ENCODE measurements at regions not wholly inside any gene's neighbourhood (a gene's known extent, or its start where the extent isn't known, plus 50 kb on each side); places are given as distances from the start of the nearest gene placed in this dataset.
A peak's percentile ranks its signal among the peaks of the same experiment; 100 is the strongest.

DNA sequence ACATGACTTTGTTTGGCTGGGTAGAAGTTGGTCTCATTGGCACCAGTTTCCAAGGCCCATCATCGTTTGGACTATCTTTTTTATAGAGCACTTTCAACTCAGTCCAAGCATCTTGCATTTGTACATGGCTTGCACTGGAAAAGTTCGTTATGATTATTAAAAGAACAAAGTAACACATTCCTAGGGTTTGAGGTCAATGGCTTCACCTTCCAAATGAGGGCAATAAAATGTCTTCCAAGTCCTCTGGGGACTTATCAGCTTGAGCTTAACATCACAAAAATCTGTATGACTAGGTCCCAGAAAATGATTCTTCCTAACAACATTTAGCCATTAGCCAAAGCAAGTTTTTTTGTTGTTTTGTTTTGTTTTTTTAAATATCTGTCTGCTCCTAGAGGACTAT lies 610.8 kb downstream of the LMO4 start:
- H3K4me3 Mint-ChIP-seq: no peak overlapping the region
- H3K9me3 Mint-ChIP-seq: no peaks in the 10 kb centered on the region
- peaks cover 25% of the 10 kb centered on the region for H3K4me1 Mint-ChIP-seq
- no peaks in the 10 kb centered on the region for H3K27me3 Mint-ChIP-seq (ENCODE audit: low read depth)
- H3K36me3 Mint-ChIP-seq (ENCODE audit: low read depth): no peaks in the 10 kb centered on the region
- no peak overlapping the region for H3K27ac Mint-ChIP-seq
- no peak for TF ChIP-seq CTCF (IDR thresholded peaks at IDR 0.05; ENCODE audit: unreplicated experiment in 3 of 3)

DNA sequence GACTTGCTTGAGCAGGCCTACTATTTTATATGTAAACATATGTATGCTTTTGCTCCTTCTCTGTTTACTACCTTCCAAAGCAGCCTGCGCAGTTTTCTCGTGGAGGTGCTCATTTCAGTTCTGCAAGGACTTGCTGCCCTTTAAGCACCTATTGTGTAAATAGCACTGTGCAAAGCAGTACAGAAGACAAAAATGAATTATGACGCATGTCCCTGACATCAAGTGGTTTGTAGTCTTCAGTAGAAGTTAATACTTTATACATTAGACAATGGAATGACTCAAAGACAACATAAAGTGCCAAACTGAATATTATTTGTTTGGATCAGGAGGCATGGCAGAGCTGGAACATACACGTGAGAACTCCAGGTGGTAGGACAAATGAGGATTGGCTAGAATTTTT lies 611.7 kb downstream of the LMO4 start:
- no peak for TF ChIP-seq CTCF (IDR thresholded peaks at IDR 0.05; ENCODE audit: unreplicated experiment in 3 of 3)
- peaks cover 22% of the 10 kb centered on the region for H3K4me1 Mint-ChIP-seq
- H3K27ac Mint-ChIP-seq: peak overlapping the region in 1 of 3 experiments; percentile 32

GRCh38 chr1:87941337-87941946 lies 612.8 kb downstream of the LMO4 start:
- Mint-ChIP-seq H3K9me3 (no peaks in the 10 kb centered on the region), H3K4me3 (no peak overlapping the region), H3K27me3 (ENCODE audit: low read depth) (no peaks in the 10 kb centered on the region), H3K36me3 (ENCODE audit: low read depth) (no peaks in the 10 kb centered on the region), H3K4me1 (peaks cover 22% of the 10 kb centered on the region), H3K27ac (peak overlapping the region; percentile 9 to 35 (median 25))
- TF ChIP-seq CTCF (IDR thresholded peaks at IDR 0.05; ENCODE audit: unreplicated experiment in 3 of 3): no peak

More for the DNA sequence above, 611.7 kb downstream of the LMO4 start:
- Mint-ChIP-seq H3K9me3 (no peaks in the 10 kb centered on the region), H3K27me3 (ENCODE audit: low read depth) (no peaks in the 10 kb centered on the region), H3K36me3 (ENCODE audit: low read depth) (no peaks in the 10 kb centered on the region), H3K4me3 (no peak overlapping the region)

- Mint-ChIP-seq H3K4me1 (peaks cover 22% of the 10 kb centered on the region), H3K27ac (no peak overlapping the region), H3K9me3 (no peaks in the 10 kb centered on the region), H3K36me3 (ENCODE audit: low read depth) (no peaks in the 10 kb centered on the region), H3K27me3 (ENCODE audit: low read depth) (no peaks in the 10 kb centered on the region), H3K4me3 (no peak overlapping the region)
- TF ChIP-seq CTCF (IDR thresholded peaks at IDR 0.05; ENCODE audit: unreplicated experiment in 3 of 3): no peak
These were observed 613.5 kb downstream of the LMO4 start for GRCh38 chr1:87942165-87942564.

- Mint-ChIP-seq H3K27ac (no peak overlapping the region), H3K27me3 (ENCODE audit: low read depth) (no peaks in the 10 kb centered on the region), H3K4me1 (peaks cover 15% of the 10 kb centered on the region), H3K9me3 (no peaks in the 10 kb centered on the region), H3K4me3 (no peak overlapping the region), H3K36me3 (ENCODE audit: low read depth) (no peaks in the 10 kb centered on the region)
- TF ChIP-seq CTCF (IDR thresholded peaks at IDR 0.05; ENCODE audit: unreplicated experiment in 3 of 3): no peak
These were observed 621.0 kb downstream of the LMO4 start for GRCh38 chr1:87949711-87950110.

DNA sequence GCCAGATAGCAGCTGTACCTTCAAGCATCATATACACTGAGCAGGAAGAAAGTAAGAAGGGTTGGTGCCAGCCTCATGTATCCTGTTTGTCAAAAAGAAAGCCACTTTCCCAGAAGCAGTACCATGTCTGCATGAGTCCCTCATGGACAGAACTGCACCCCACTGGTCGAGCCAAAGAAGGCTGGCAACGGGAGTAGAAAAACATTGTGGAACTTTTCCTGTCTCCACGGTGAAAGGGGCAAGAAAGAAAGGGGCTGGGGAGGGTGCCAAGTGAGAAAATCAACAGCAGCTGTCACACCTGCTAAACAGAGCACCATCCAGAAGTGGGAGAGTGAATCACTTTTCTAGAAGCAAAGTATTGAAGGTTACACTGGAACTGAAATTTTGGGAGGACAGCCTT lies 621.7 kb downstream of the LMO4 start:
- no peak for TF ChIP-seq CTCF (IDR thresholded peaks at IDR 0.05; ENCODE audit: unreplicated experiment in 3 of 3)
- no peaks in the 10 kb centered on the region for H3K27me3 Mint-ChIP-seq (ENCODE audit: low read depth)
- H3K27ac Mint-ChIP-seq: no peak overlapping the region

More for the DNA sequence above, 621.7 kb downstream of the LMO4 start:
- Mint-ChIP-seq H3K36me3 (ENCODE audit: low read depth) (no peaks in the 10 kb centered on the region), H3K4me3 (no peak overlapping the region), H3K4me1 (peaks cover 22% of the 10 kb centered on the region), H3K9me3 (no peaks in the 10 kb centered on the region)

Data from nephron (organoid).